NB4 (cell line): ENCODE measurements at regions not wholly inside any gene's neighbourhood (a gene's known extent, or its start where the extent isn't known, plus 50 kb on each side); places are given as distances from the start of the nearest gene placed in this dataset.

Experiments
- CTCF ChIP-seq: IDR thresholded peaks from one replicate; pipeline ENCODE4 v1.5.1; 2012; ENCODE audit warnings: low read depth, low read length
- MYC ChIP-seq: IDR thresholded peaks from 2 replicates; pipeline ENCODE4 v1.6.1; 2011; ENCODE audit warnings: low read depth, low read length
- POLR2A ChIP-seq: IDR thresholded peaks from 2 replicates; pipeline ENCODE4 v1.6.1; 2011; ENCODE audit warnings: mild to moderate bottlenecking; ENCODE audit not compliant: insufficient read length; ENCODE audit errors: extremely low read depth
- TF ChIP-seq, protein P1 (sequence below): IDR thresholded peaks from 2 replicates; pipeline ENCODE4 v1.6.1; 2011; ENCODE audit warnings: low read depth, low read length

DNA sequence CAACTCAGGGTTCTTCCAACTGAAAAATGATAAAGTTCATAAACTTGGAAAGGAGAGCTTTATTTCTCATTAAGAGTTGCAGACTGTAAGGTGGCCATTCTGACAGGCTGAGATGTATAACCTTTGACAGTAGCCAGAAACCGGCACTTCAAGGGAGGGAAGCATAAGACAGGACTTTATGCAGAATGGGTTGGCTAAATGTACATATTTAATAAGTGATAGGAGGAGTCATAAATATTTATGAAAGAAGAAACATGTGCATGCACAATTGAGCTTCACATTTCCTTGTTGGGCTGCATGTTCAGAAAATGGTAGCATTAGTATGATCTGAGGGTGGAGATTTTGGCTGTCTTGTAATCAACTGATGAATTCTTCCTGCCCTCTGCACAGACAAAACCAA lies 57.1 kb upstream of the ICA1 start:
- TF ChIP-seq CTCF (no peak), POLR2A (no peak), MYC (no peak)
- TF ChIP-seq, protein P1, sequence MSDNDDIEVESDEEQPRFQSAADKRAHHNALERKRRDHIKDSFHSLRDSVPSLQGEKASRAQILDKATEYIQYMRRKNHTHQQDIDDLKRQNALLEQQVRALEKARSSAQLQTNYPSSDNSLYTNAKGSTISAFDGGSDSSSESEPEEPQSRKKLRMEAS = no peak
